Ishikawa (cell line): ENCODE measurements at regions not wholly inside any gene's neighbourhood (a gene's known extent, or its start where the extent isn't known, plus 50 kb on each side); places are given as distances from the start of the nearest gene placed in this dataset.

Experiments
- CEBPB ChIP-seq: IDR thresholded peaks from 2 replicates; pipeline ENCODE4 v1.6.1; 2012
- CREB1 ChIP-seq: IDR thresholded peaks from 2 replicates; pipeline ENCODE4 v1.6.1; 2012; ENCODE audit warnings: low read depth
- EGR1 ChIP-seq: IDR thresholded peaks from 2 replicates; pipeline ENCODE4 v1.6.1; 2012
- EP300 ChIP-seq: IDR thresholded peaks from 2 replicates; pipeline ENCODE4 v1.6.1; 2012; ENCODE audit warnings: borderline replicate concordance
- FOXM1 ChIP-seq: IDR thresholded peaks from 2 replicates; pipeline ENCODE4 v1.6.1; 2012; ENCODE audit warnings: low read depth, borderline replicate concordance
- MAX ChIP-seq: IDR thresholded peaks from 2 replicates; pipeline ENCODE4 v1.6.1; 2012
- NFIC ChIP-seq: IDR thresholded peaks from 2 replicates; pipeline ENCODE4 v1.6.1; 2012
- RAD21 ChIP-seq: IDR thresholded peaks from 2 replicates; pipeline ENCODE4 v1.6.1; 2012; ENCODE audit warnings: low read depth
- REST ChIP-seq: IDR thresholded peaks from 2 replicates; pipeline ENCODE4 v1.6.1; 2012; ENCODE audit warnings: low read depth, mild to moderate bottlenecking
- TAF1 ChIP-seq: IDR thresholded peaks from 2 replicates; pipeline ENCODE4 v1.6.1; 2012; ENCODE audit warnings: low read depth, mild to moderate bottlenecking
- TCF12 ChIP-seq: IDR thresholded peaks from 2 replicates; pipeline ENCODE4 v1.6.1; 2012; ENCODE audit warnings: low read depth
- TEAD4 ChIP-seq: IDR thresholded peaks from 2 replicates; pipeline ENCODE4 v1.6.1; 2012
- USF1 ChIP-seq: IDR thresholded peaks from 2 replicates; pipeline ENCODE4 v1.6.1; 2012
- YY1 ChIP-seq: IDR thresholded peaks from 2 replicates; pipeline ENCODE4 v1.6.1; 2012; ENCODE audit warnings: low read depth
- ZBTB7A ChIP-seq: IDR thresholded peaks from 2 replicates; pipeline ENCODE4 v1.6.1; 2012; ENCODE audit warnings: low read depth

- no peak for TF ChIP-seq CREB1
- no peak for TF ChIP-seq CEBPB
- TF ChIP-seq EP300 = no peak
- no peak for TF ChIP-seq TEAD4
- TF ChIP-seq USF1 = no peak
- TF ChIP-seq TAF1 = no peak
- no peak for TF ChIP-seq FOXM1
- TF ChIP-seq TCF12 = no peak
- no peak for TF ChIP-seq REST
Measured at GRCh38 chr18:46332286-46332801, 228.2 kb downstream of the HAUS1 start.

GRCh38 chr18:46332921-46333341 lies 228.7 kb downstream of the HAUS1 start:
- TF ChIP-seq YY1 = no peak
- peak; percentile 47 for TF ChIP-seq USF1
- 0 out of 2 replicates have a peak, but pooled peaks have one; percentile 2 for TF ChIP-seq NFIC

- TF ChIP-seq TCF12 (no peak), USF1 (peak; percentile 28; the same call in 1 of the 2 replicates), EGR1 (peak; percentile 8; the same call in 1 of the 2 replicates), MAX (peak; percentile 95), TAF1 (peak; percentile 18; the same call in 1 of the 2 replicates), RAD21 (no peak), FOXM1 (no peak), CEBPB (no peak), TEAD4 (no peak), NFIC (0 out of 2 replicates have a peak, but pooled peaks have one; percentile 16), EP300 (no peak), YY1 (no peak), CREB1 (no peak), ZBTB7A (no peak)
Measured at GRCh38 chr18:46333431-46334135, 229.4 kb downstream of the HAUS1 start.

- TF ChIP-seq REST (no peak), ZBTB7A (no peak), YY1 (no peak), EGR1 (no peak), MAX (no peak), TCF12 (no peak), CREB1 (no peak), FOXM1 (no peak), EP300 (no peak)
Measured at GRCh38 chr18:46334868-46335281, 230.7 kb downstream of the HAUS1 start.

- no peak for TF ChIP-seq NFIC
- TF ChIP-seq TCF12 = no peak
- TF ChIP-seq TEAD4 = no peak
- no peak for TF ChIP-seq YY1
- TF ChIP-seq USF1 = no peak
- TF ChIP-seq MAX = no peak
- no peak for TF ChIP-seq FOXM1
- no peak for TF ChIP-seq CEBPB
Measured at GRCh38 chr18:46335534-46336101, 231.4 kb downstream of the HAUS1 start.
